Thymus (tissue), 11 donors: ENCODE measurements at regions not wholly inside any gene's neighbourhood (a gene's known extent, or its start where the extent isn't known, plus 50 kb on each side); places are given as distances from the start of the nearest gene placed in this dataset.

Experiments used
- DNase-seq, 9 donors: peaks; one replicate each; pipeline ENCODE4 v3.0.0-alpha.2; 2013; ENCODE audit warnings: low spot score in 9 of 9, low read depth in 6 of 9, missing footprints in 1 of 9
- H3K27ac ChIP-seq, 2 donors: one replicate each; pipeline ENCODE4 v1.5.1; 2013; ENCODE audit warnings: control low read depth in 1 of 2, low read depth in 1 of 2, low read length in 1 of 2, mild to moderate bottlenecking in 1 of 2, moderate library complexity in 1 of 2
- H3K27me3 ChIP-seq, 2 donors: one replicate each; pipeline ENCODE4 v1.5.1; 2013; ENCODE audit warnings: low read length in 1 of 2; ENCODE audit not compliant: control insufficient read depth in 2 of 2, insufficient read depth in 1 of 2
- H3K36me3 ChIP-seq, 2 donors: one replicate each; pipeline ENCODE4 v1.5.1; 2013; ENCODE audit warnings: low read length in 1 of 2, mild to moderate bottlenecking in 1 of 2, moderate library complexity in 1 of 2; ENCODE audit not compliant: control insufficient read depth in 2 of 2, insufficient read depth in 2 of 2
- H3K4me1 ChIP-seq, 2 donors: one replicate each; pipeline ENCODE4 v1.5.1; 2013; ENCODE audit warnings: low read length in 2 of 2; ENCODE audit not compliant: control insufficient read depth in 2 of 2, insufficient read depth in 2 of 2
- H3K4me3 ChIP-seq, 2 donors: one replicate each; pipeline ENCODE4 v1.5.1; 2013; ENCODE audit warnings: low read length in 2 of 2, control low read depth in 1 of 2, mild to moderate bottlenecking in 1 of 2
- H3K9me3 ChIP-seq, 2 donors: one replicate each; pipeline ENCODE4 v1.5.1; 2013; ENCODE audit warnings: low read length in 1 of 2, mild to moderate bottlenecking in 1 of 2; ENCODE audit not compliant: control insufficient read depth in 2 of 2, insufficient read depth in 1 of 2
- WGBS: extraction: QIAGEN DNeasy Blood & Tissue Kit; methylation state at CpG from one replicate; pipeline ENCODE4 v1.1.7; 2013; 5-methylcytosine and 5-hydroxymethylcytosine counted together
- donor health status: healthy.

DNA sequence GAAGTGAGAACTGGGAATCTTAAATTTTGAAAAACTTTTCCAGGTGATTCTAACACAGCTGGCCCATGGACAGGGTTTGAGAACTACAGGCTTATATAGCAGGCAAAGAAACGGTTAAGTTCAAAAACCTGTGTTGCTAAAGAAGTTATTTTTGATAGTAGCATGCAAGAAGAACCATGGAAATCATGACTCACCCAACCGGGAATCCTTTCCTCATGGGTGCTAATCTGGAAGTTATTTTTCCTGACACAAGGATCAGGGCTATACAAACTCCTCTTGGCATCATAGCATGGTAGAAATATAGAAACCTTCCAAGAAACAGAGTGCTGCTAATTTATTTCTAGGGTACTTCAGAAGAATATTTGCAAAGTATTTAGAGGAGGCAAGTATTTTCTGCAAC, 588.7 kb downstream of the CCER1 start:
- H3K9me3 ChIP-seq = no peaks in the 10 kb centered on the region
- H3K27me3 ChIP-seq = no peaks in the 10 kb centered on the region
- 94% methylated on average over 2 of the region's 2 CpGs for whole genome bisulfite sequencing
- no peak overlapping the region for H3K27ac ChIP-seq
- DNase-seq = no peak
- no peaks in the 10 kb centered on the region for H3K4me1 ChIP-seq
- H3K4me3 ChIP-seq = no peak overlapping the region
- H3K36me3 ChIP-seq = no peaks in the 10 kb centered on the region

DNA sequence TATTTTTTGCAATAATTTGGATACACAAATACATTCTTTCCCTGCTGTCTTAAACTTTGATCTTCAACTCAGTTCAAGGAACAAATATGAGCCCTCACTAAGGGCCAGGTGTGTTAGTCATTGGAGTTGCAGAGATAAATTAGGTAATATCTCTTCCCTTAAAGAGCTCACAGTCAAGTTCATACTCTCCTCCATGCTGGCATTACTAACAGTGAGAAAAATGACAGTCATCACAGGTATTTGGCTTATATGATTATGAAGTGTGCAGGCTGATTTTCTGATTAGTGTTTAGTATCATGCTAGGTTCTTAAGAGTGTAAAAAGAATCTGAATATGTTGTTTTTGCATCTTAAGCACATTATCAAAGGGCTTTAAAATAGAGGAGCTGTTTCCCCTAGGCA, 594.7 kb downstream of the CCER1 start:
- no peak for DNase-seq
- Histone ChIP-seq H3K27me3 (no peaks in the 10 kb centered on the region), H3K27ac (no peak overlapping the region)

DNA sequence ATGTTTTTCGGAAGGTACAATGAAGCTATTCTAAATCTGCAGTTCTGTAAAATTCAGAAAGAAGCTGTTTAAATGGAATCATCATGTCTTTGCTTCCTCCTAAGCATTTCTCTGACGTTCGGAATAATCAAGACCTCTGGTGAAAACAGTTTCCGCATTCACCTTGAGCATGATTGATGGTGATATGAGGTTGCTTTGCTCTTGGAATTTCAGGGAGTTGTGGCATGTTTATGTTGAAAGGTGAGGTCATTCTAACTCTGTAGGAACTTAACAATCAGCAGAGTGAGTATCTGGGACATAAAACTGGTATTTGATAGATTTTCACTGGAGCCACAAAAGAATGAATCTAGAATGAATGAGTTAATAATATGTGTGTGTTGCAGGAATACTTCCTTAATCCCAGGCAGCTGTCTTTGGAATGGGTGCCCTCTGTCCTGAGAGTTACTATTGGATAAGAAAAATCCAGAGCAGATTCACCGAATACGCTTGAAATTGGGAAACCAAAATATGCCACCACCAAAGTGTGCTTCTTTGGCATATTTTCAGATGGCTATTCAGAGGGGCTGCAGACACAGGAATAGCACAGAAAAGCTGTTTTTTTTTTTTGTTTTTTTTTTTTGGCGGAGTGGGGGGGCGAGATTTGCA, 599.1 kb downstream of the CCER1 start:
- no peak overlapping the region for H3K27ac ChIP-seq
- DNase-seq = no peak
- no peaks in the 10 kb centered on the region for H3K27me3 ChIP-seq
- no peaks in the 10 kb centered on the region for H3K9me3 ChIP-seq
- H3K4me3 ChIP-seq = no peak overlapping the region
- no peaks in the 10 kb centered on the region for H3K36me3 ChIP-seq
- no peaks in the 10 kb centered on the region for H3K4me1 ChIP-seq
- 92% methylated on average over 8 of the region's 8 CpGs for WGBS

More for the DNA sequence above, 594.7 kb downstream of the CCER1 start:
- Histone ChIP-seq H3K9me3 (no peaks in the 10 kb centered on the region), H3K36me3 (no peaks in the 10 kb centered on the region), H3K4me3 (no peak overlapping the region), H3K4me1 (no peaks in the 10 kb centered on the region)

DNA sequence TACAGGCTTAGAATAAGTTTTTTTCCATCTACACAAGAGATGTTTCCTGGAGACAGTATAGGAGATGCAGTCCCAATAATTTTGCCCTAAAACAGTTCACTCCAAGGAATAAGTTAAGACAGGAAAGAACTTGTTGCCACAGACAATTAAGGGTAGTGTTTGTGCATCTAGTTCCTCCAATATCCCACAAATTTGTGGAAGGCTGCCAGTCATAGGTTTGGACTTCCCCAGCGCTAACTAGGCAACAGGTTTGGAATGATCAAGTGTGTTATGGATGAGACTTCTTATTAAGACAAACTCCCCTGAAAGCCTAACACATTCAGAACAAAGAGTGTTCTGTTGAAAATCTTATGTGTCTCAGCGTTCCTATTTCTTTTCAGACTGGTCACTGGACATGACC, 611.0 kb downstream of the CCER1 start:
- no peaks in the 10 kb centered on the region for H3K9me3 ChIP-seq
- H3K27ac ChIP-seq = no peak overlapping the region
- H3K4me1 ChIP-seq = no peaks in the 10 kb centered on the region
- 95% methylated on average over 2 of the region's 2 CpGs for WGBS
- no peaks in the 10 kb centered on the region for H3K27me3 ChIP-seq
- DNase-seq = no peak
- H3K36me3 ChIP-seq = no peaks in the 10 kb centered on the region
- no peak overlapping the region for H3K4me3 ChIP-seq

DNA sequence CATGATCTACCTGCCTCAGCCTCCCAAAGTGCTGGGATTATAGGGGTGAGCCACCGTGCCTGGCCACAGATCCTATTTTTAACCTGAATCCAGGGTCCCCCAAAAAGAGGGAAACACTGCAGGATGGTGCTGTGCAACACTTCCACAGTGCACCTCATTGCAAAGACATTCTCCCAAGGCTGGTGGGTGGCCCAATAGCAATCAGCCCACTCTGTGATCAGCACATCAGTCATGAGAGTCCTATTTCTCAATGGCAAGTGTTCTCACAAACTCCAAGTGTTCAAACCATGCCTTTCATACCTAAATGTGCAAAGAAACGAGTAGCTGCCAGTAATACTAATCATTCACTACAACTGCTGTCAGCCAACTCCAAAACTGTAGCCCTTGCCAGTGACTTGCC, 612.9 kb downstream of the CCER1 start:
- H3K4me3 ChIP-seq = no peak overlapping the region
- 86% methylated on average over 2 of the region's 2 CpGs for WGBS
- no peaks in the 10 kb centered on the region for H3K4me1 ChIP-seq
- H3K36me3 ChIP-seq = no peaks in the 10 kb centered on the region
- DNase-seq = no peak
- no peaks in the 10 kb centered on the region for H3K27me3 ChIP-seq
- no peak overlapping the region for H3K27ac ChIP-seq
- H3K9me3 ChIP-seq = no peaks in the 10 kb centered on the region

DNA sequence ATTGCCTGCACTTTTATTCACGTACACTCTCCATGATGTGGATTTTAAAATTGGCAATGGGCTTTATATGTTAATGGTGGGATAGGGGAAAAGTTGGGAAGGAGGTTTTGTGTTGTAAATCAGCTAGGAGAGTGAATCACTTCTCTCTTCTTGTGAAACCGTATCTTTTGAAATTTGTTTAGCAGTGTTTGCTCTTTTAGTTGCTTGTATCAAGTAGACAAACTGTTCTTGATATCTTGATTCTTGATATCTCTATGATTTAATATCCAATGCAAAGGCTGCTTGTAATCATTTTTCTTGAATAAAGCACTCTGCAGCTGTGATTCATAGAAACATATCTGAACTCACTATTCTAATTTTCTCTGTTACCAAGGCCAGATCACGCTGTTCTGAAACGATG, 615.1 kb downstream of the CCER1 start:
- no peaks in the 10 kb centered on the region for H3K27me3 ChIP-seq
- WGBS = 95% methylated on average over 4 of the region's 4 CpGs
- H3K36me3 ChIP-seq = no peaks in the 10 kb centered on the region
- H3K4me1 ChIP-seq = no peaks in the 10 kb centered on the region
- no peak overlapping the region for H3K4me3 ChIP-seq
- DNase-seq = no peak
- no peaks in the 10 kb centered on the region for H3K9me3 ChIP-seq
- no peak overlapping the region for H3K27ac ChIP-seq

DNA sequence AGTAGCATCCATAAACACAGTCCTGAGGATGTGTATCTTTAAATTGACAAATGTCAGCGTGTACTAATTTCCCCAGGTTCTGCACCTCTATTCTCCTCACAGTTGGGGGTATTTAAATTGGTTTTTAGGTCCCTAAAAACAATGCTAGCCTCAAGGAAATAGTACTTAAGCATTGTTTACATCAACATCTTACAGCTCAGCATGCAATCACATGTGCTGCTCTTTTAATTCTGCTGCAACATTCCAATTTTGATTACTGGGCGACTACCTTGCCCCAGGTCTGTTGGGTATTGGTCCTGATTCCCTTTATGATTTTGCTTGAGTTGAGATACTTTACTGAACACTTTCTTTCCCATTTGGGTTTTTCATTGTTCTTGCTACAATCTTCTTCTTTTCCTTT, 616.6 kb downstream of the CCER1 start:
- no peaks in the 10 kb centered on the region for H3K27me3 ChIP-seq
- WGBS = 92% methylated on average over 2 of the region's 2 CpGs
- H3K4me3 ChIP-seq = no peak overlapping the region
- H3K27ac ChIP-seq = no peak overlapping the region
- H3K4me1 ChIP-seq = no peaks in the 10 kb centered on the region
- H3K9me3 ChIP-seq = no peaks in the 10 kb centered on the region
- DNase-seq = no peak
- H3K36me3 ChIP-seq = no peaks in the 10 kb centered on the region

DNA sequence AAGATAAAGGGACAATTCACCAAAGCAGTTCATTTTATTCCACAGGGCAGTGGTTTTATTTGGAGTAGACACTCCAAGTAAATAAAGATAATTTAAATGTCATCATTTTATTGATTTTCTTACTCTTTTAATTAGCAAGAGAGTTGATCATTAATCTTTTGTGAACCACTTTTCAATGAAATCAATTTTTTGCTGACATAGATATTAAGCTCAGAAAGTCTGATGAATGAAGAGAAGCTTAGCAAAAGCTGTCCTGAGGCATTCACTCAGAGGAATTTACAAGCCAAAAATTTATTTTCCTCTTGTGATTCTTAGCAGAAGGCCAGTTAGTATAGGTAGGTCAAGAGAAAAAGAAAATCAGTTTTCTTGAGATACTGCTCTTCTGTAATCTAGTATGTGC, 618.0 kb downstream of the CCER1 start:
- no peak for DNase-seq
- Histone ChIP-seq H3K4me1 (no peaks in the 10 kb centered on the region), H3K27me3 (no peaks in the 10 kb centered on the region), H3K9me3 (no peaks in the 10 kb centered on the region), H3K4me3 (no peak overlapping the region), H3K27ac (no peak overlapping the region), H3K36me3 (no peaks in the 10 kb centered on the region)

DNA sequence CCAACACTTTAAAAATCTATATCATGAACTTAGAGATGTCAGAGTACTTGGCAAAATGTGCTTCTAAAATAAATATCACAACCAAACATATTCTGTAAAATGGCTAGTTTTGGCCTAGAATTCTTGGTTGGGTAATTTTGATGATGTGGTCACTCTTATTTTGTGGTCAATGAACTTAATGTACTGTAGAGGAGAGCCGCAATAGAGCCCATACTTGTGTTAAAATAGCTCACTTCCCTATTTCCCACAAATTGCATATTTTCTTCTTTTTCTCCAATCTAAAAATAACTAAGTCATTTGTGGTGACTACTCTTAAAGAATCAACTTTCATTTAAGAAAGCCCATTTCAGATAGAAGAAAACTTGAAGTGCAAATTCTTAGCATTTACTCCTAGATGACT, 619.4 kb downstream of the CCER1 start:
- Histone ChIP-seq H3K36me3 (no peaks in the 10 kb centered on the region), H3K4me1 (no peaks in the 10 kb centered on the region), H3K9me3 (no peaks in the 10 kb centered on the region), H3K27me3 (no peaks in the 10 kb centered on the region), H3K27ac (no peak overlapping the region), H3K4me3 (no peak overlapping the region)
- no peak for DNase-seq
- 63% methylated on average over 1 of the region's 1 CpG for WGBS

DNA sequence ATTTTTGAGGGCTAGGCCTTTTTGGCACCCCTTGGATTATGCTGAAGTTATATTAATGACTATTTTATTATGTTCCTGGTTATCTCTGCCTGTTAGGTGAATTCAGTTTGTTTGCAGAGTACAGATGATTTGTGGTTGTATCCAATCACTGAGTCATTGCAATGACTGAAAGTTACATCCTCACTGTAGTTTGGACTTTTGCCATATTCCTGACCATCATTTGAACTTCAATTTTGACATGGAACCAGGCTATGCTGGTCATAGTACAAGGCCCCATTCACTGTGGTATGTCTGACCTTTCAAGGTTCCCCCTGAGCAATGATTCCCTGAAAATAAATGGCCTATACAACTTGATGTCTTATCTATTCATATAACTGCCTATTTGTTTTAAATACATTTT, 621.0 kb downstream of the CCER1 start:
- no peak for DNase-seq
- Histone ChIP-seq H3K4me3 (no peak overlapping the region), H3K36me3 (no peaks in the 10 kb centered on the region), H3K4me1 (no peaks in the 10 kb centered on the region), H3K27me3 (no peaks in the 10 kb centered on the region), H3K9me3 (no peaks in the 10 kb centered on the region), H3K27ac (no peak overlapping the region)
